Karpas-422 (cell line): ENCODE measurements at regions not wholly inside any gene's neighbourhood (a gene's known extent, or its start where the extent isn't known, plus 50 kb on each side); places are given as distances from the start of the nearest gene placed in this dataset.

ENCODE experiments used
- DNase-seq: peaks from one replicate; pipeline ENCODE4 v3.0.0-alpha.2; 2015
- H2AFZ ChIP-seq: fragments of 200-600 bp; sonication (generic); 2 replicates; pipeline ENCODE4 v1.6.1; 2014; ENCODE audit warnings: antibody characterized with exemption, low read length, mixed read lengths
- H3K27ac ChIP-seq: fragments of 200-600 bp; sonication (generic); 2 replicates; pipeline ENCODE4 v1.5.1; 2014; ENCODE audit warnings: mild to moderate bottlenecking, low read length, moderate library complexity
- H3K27me3 ChIP-seq: fragments of 200-600 bp; sonication (generic); 2 replicates; pipeline ENCODE4 v1.6.1; 2014; ENCODE audit warnings: low read length, mixed read lengths
- H3K36me3 ChIP-seq: fragments of 200-600 bp; sonication (generic); 2 replicates; pipeline ENCODE4 v1.6.1; 2014; ENCODE audit warnings: low read length, mixed read lengths; ENCODE audit not compliant: insufficient read depth
- H3K4me1 ChIP-seq: fragments of 200-600 bp; sonication (generic); 2 replicates; pipeline ENCODE4 v1.6.1; 2014; ENCODE audit warnings: mild to moderate bottlenecking, low read length, mixed read lengths
- H3K4me2 ChIP-seq: fragments of 200-600 bp; sonication (generic); 2 replicates; pipeline ENCODE4 v1.6.1; 2014; ENCODE audit warnings: low read length, low read depth, mild to moderate bottlenecking; ENCODE audit not compliant: poor library complexity, severe bottlenecking
- H3K4me3 ChIP-seq: fragments of 200-600 bp; sonication (generic); 2 replicates; pipeline ENCODE4 v1.5.1; 2014; ENCODE audit warnings: mild to moderate bottlenecking, antibody characterized with exemption, low read length, mixed read lengths
- H3K79me2 ChIP-seq: fragments of 200-600 bp; sonication (generic); 2 replicates; pipeline ENCODE4 v1.6.1; 2014; ENCODE audit warnings: mild to moderate bottlenecking, low read length, mixed read lengths
- H3K9ac ChIP-seq: fragments of 200-600 bp; sonication (generic); 2 replicates; pipeline ENCODE4 v1.6.0; 2014; ENCODE audit warnings: low read length
- H3K9me2 ChIP-seq: fragments of 200-600 bp; sonication (generic), shearing (Covaris generic); replicated peaks from 2 replicates; pipeline ENCODE4 v1.6.0; 2014; ENCODE audit warnings: mild to moderate bottlenecking, low read length, moderate library complexity; ENCODE audit not compliant: insufficient read depth
- H3K9me3 ChIP-seq: fragments of 300-700, 200-600 bp; sonication (generic); 2 replicates; pipeline ENCODE4 v1.6.1; 2014; ENCODE audit warnings: low read length, mixed read lengths
- H4K20me1 ChIP-seq: fragments of 200-600 bp; sonication (generic); 2 replicates; pipeline ENCODE4 v1.6.1; 2014; ENCODE audit warnings: mild to moderate bottlenecking, antibody characterized with exemption, low read length, low read depth; ENCODE audit not compliant: insufficient read depth

DNA sequence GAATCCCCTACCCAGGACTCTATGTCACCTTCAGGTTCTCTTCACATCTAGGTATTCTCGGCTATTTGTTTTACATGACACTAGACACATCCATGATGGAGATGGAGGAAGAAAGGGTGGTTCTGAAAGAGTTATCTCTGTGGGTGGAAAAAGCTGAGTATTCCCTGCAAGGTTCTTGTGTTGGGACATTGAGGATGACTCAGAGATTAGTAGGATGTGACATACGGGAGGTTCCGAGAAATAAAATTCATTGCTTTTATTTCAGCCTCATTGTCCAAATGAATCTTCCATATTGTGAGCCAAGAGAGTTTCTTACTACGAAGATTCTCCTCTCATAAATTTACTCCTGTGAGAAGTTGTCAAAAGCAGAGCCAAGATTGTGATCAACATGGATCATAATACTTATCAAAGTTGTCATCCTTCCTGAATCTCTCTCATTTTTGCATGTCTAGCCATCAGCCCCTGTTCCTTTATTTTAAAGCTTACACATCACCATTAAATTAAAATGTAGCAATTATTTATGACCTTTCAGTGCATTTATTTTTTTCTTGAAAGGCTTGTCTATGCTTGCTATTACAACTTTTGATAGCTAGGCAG, 370.0 kb downstream of the PSAT1 start:
- H3K9ac ChIP-seq, result no peak overlapping the region
- DNase-seq, result no peak
- H3K9me2 ChIP-seq, result no peaks in the 10 kb centered on the region
- no peaks in the 10 kb centered on the region for H4K20me1 ChIP-seq
- H3K79me2 ChIP-seq, result no peaks in the 10 kb centered on the region
- no peak overlapping the region for H3K27ac ChIP-seq
- no peaks in the 10 kb centered on the region for H3K27me3 ChIP-seq
- no peaks in the 10 kb centered on the region for H3K4me1 ChIP-seq
- no peak overlapping the region for H3K4me3 ChIP-seq
- H3K36me3 ChIP-seq, result no peaks in the 10 kb centered on the region
- no peak overlapping the region for H3K4me2 ChIP-seq
- H2AFZ ChIP-seq, result no peak overlapping the region
- no peaks in the 10 kb centered on the region for H3K9me3 ChIP-seq

GRCh38 chr9:78668148-78668832, 371.4 kb downstream of the PSAT1 start:
- no peak for DNase-seq
- Histone ChIP-seq H3K4me1 (no peaks in the 10 kb centered on the region), H3K4me2 (no peak overlapping the region), H3K79me2 (no peaks in the 10 kb centered on the region), H4K20me1 (no peaks in the 10 kb centered on the region), H3K4me3 (no peak overlapping the region), H3K27ac (no peak overlapping the region), H3K9ac (no peak overlapping the region), H3K36me3 (no peaks in the 10 kb centered on the region), H3K9me2 (no peaks in the 10 kb centered on the region), H3K27me3 (no peaks in the 10 kb centered on the region), H2AFZ (no peak overlapping the region), H3K9me3 (no peaks in the 10 kb centered on the region)

DNA sequence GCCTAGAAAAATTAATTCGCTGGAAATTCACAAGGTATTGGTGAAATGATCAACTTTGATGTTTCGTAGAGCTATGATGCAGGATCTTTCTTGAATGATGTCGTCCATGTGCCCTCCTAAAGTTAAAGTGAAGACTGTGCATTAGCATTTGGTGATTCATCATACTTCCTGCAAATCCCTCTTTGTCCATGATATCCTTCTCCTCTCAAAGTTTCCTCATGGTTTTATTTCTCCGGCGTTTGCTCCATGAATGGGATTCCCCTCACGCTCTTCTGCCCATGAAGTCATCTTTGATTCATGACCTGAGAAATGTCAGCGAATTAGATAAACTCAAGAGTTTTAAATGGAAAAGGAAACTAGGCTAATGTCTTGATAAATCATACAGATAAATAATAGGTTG, 372.7 kb downstream of the PSAT1 start:
- no peaks in the 10 kb centered on the region for H4K20me1 ChIP-seq
- H3K27ac ChIP-seq, result no peak overlapping the region
- DNase-seq, result no peak
- H3K9me3 ChIP-seq, result no peaks in the 10 kb centered on the region
- no peak overlapping the region for H3K4me3 ChIP-seq
- H3K27me3 ChIP-seq, result no peaks in the 10 kb centered on the region
- no peaks in the 10 kb centered on the region for H3K4me1 ChIP-seq
- H3K9ac ChIP-seq, result no peak overlapping the region
- no peaks in the 10 kb centered on the region for H3K79me2 ChIP-seq
- H3K4me2 ChIP-seq, result no peak overlapping the region
- no peaks in the 10 kb centered on the region for H3K36me3 ChIP-seq
- no peak overlapping the region for H2AFZ ChIP-seq
- H3K9me2 ChIP-seq, result no peaks in the 10 kb centered on the region

GRCh38 chr9:78671785-78672184, 374.9 kb downstream of the PSAT1 start:
- no peaks in the 10 kb centered on the region for H3K27me3 ChIP-seq
- no peaks in the 10 kb centered on the region for H3K79me2 ChIP-seq
- no peak overlapping the region for H2AFZ ChIP-seq
- no peaks in the 10 kb centered on the region for H3K4me1 ChIP-seq
- H3K4me2 ChIP-seq, result no peak overlapping the region
- no peak overlapping the region for H3K9ac ChIP-seq
- no peak for DNase-seq
- no peaks in the 10 kb centered on the region for H3K9me3 ChIP-seq
- no peak overlapping the region for H3K27ac ChIP-seq
- no peaks in the 10 kb centered on the region for H3K9me2 ChIP-seq
- H4K20me1 ChIP-seq, result no peaks in the 10 kb centered on the region
- no peak overlapping the region for H3K4me3 ChIP-seq
- no peaks in the 10 kb centered on the region for H3K36me3 ChIP-seq

GRCh38 chr9:78674874-78675273, 377.9 kb downstream of the PSAT1 start:
- Histone ChIP-seq H3K79me2 (no peaks in the 10 kb centered on the region), H3K9ac (no peak overlapping the region), H3K4me2 (no peak overlapping the region), H4K20me1 (no peaks in the 10 kb centered on the region), H3K4me3 (no peak overlapping the region), H3K9me3 (no peaks in the 10 kb centered on the region), H2AFZ (no peak overlapping the region), H3K4me1 (no peaks in the 10 kb centered on the region), H3K27me3 (no peaks in the 10 kb centered on the region), H3K9me2 (no peaks in the 10 kb centered on the region), H3K36me3 (no peaks in the 10 kb centered on the region), H3K27ac (no peak overlapping the region)
- no peak for DNase-seq

GRCh38 chr9:78676009-78676408, 379.1 kb downstream of the PSAT1 start:
- Histone ChIP-seq H3K4me1 (no peaks in the 10 kb centered on the region), H3K27ac (no peak overlapping the region), H3K36me3 (no peaks in the 10 kb centered on the region), H3K9me2 (no peaks in the 10 kb centered on the region), H3K9ac (no peak overlapping the region), H3K4me2 (no peak overlapping the region), H3K9me3 (no peaks in the 10 kb centered on the region), H3K79me2 (no peaks in the 10 kb centered on the region), H3K4me3 (no peak overlapping the region), H4K20me1 (no peaks in the 10 kb centered on the region), H3K27me3 (no peaks in the 10 kb centered on the region), H2AFZ (no peak overlapping the region)
- DNase-seq, result no peak

GRCh38 chr9:78676623-78677022, 379.7 kb downstream of the PSAT1 start:
- Histone ChIP-seq H3K4me2 (no peak overlapping the region), H3K4me3 (no peak overlapping the region), H2AFZ (no peak overlapping the region), H4K20me1 (no peaks in the 10 kb centered on the region), H3K9me3 (no peaks in the 10 kb centered on the region), H3K79me2 (no peaks in the 10 kb centered on the region), H3K27ac (no peak overlapping the region), H3K9ac (no peak overlapping the region), H3K9me2 (no peaks in the 10 kb centered on the region), H3K4me1 (no peaks in the 10 kb centered on the region), H3K36me3 (no peaks in the 10 kb centered on the region), H3K27me3 (no peaks in the 10 kb centered on the region)
- no peak for DNase-seq

- H3K9me2 ChIP-seq, result no peaks in the 10 kb centered on the region
- no peak overlapping the region for H3K27ac ChIP-seq
- H3K79me2 ChIP-seq, result no peaks in the 10 kb centered on the region
- H3K9me3 ChIP-seq, result no peaks in the 10 kb centered on the region
- no peak for DNase-seq
- H3K4me1 ChIP-seq, result no peaks in the 10 kb centered on the region
- H3K27me3 ChIP-seq, result no peaks in the 10 kb centered on the region
- no peaks in the 10 kb centered on the region for H4K20me1 ChIP-seq
- H3K4me3 ChIP-seq, result no peak overlapping the region
- H3K4me2 ChIP-seq, result no peak overlapping the region
- no peaks in the 10 kb centered on the region for H3K36me3 ChIP-seq
- H2AFZ ChIP-seq, result no peak overlapping the region
- no peak overlapping the region for H3K9ac ChIP-seq
Observed at GRCh38 chr9:78677326-78677725, 380.4 kb downstream of the PSAT1 start.
